Right kidney (tissue), 1 donor: ENCODE measurements at regions not wholly inside any gene's neighbourhood (a gene's known extent, or its start where the extent isn't known, plus 50 kb on each side); places are given as distances from the start of the nearest gene placed in this dataset.
"Not testable (repeated sequence)": the region's sequence is repeated elsewhere in the genome, so short reads cannot be mapped to it uniquely, and the experiment has no call there.

ENCODE experiments used
- DNase-seq: peaks from one replicate; pipeline ENCODE4 v3.0.0-alpha.2; 2016

- DNase-seq: no peak
Measured at GRCh38 chr14:35174342-35174741, 52.0 kb downstream of the PRORP start.

- no peak for DNase-seq
Measured at GRCh38 chr14:35180179-35180578, 57.8 kb downstream of the PRORP start.

GRCh38 chr14:35184891-35185290 lies 62.5 kb downstream of the PRORP start:
- DNase-seq: not testable (repeated sequence)

GRCh38 chr14:35189422-35189821 lies 67.1 kb downstream of the PRORP start:
- DNase-seq: no peak

GRCh38 chr14:35193161-35193560 lies 70.8 kb downstream of the PRORP start:
- DNase-seq: no peak

GRCh38 chr14:35194183-35194582 lies 71.8 kb downstream of the PRORP start:
- not testable (repeated sequence) for DNase-seq

- DNase-seq: no peak
Measured at GRCh38 chr14:35196571-35196970, 74.2 kb downstream of the PRORP start.

GRCh38 chr14:35197015-35197414 lies 74.7 kb downstream of the PRORP start:
- DNase-seq: no peak

GRCh38 chr14:35201066-35201465 lies 78.7 kb downstream of the PRORP start:
- no peak for DNase-seq

GRCh38 chr14:35202195-35202594 lies 79.8 kb downstream of the PRORP start:
- no peak for DNase-seq

GRCh38 chr14:35205737-35206136 lies 83.4 kb downstream of the PRORP start:
- no peak for DNase-seq

- DNase-seq: no peak
Measured at GRCh38 chr14:35211067-35211466, 81.1 kb upstream of the PSMA6 start.

- DNase-seq: no peak
Measured at GRCh38 chr14:35212471-35213142, 79.6 kb upstream of the PSMA6 start.

- DNase-seq: no peak
Measured at GRCh38 chr14:35213143-35213788, 78.9 kb upstream of the PSMA6 start.

GRCh38 chr14:35213869-35214387 lies 78.3 kb upstream of the PSMA6 start:
- DNase-seq: no peak

GRCh38 chr14:35214402-35214801 lies 77.8 kb upstream of the PSMA6 start:
- DNase-seq: not testable (repeated sequence)

- peak; percentile 17 for DNase-seq
Measured at GRCh38 chr14:35215110-35215813, 76.9 kb upstream of the PSMA6 start.

GRCh38 chr14:35218176-35218575 lies 74.0 kb upstream of the PSMA6 start:
- not testable (repeated sequence) for DNase-seq

GRCh38 chr14:35218963-35219362 lies 73.2 kb upstream of the PSMA6 start:
- no peak for DNase-seq

GRCh38 chr14:35220027-35220676 lies 72.0 kb upstream of the PSMA6 start:
- no peak for DNase-seq

- no peak for DNase-seq
Measured at GRCh38 chr14:35220920-35221319, 71.3 kb upstream of the PSMA6 start.

- DNase-seq: no peak
Measured at GRCh38 chr14:35221462-35221861, 70.7 kb upstream of the PSMA6 start.

GRCh38 chr14:35222324-35222723 lies 69.9 kb upstream of the PSMA6 start:
- no peak for DNase-seq
